Lung (tissue), 11 donors: ENCODE measurements at regions not wholly inside any gene's neighbourhood (a gene's known extent, or its start where the extent isn't known, plus 50 kb on each side); places are given as distances from the start of the nearest gene placed in this dataset.

Experiments used
- ATAC-seq: fragments of 200-7000 bp; cut with Tn5 transposase; one replicate; pipeline ENCODE4 v1.9.1; 2020; ENCODE audit warnings: moderate number of reproducible peaks; ENCODE audit not compliant: insufficient read depth, low FRiP score
- DNase-seq, 3 donors: peaks; one replicate each; pipeline ENCODE4 v3.0.0-alpha.2; 2013 to 2017
- H3K27ac ChIP-seq, 2 donors: one replicate each; pipeline ENCODE4 v1.5.1; 2013; ENCODE audit warnings: mild to moderate bottlenecking in 2 of 2, moderate library complexity in 2 of 2, control low read depth in 1 of 2, inconsistent platforms in 1 of 2, low read depth in 1 of 2, low read length in 1 of 2
- H3K27me3 ChIP-seq, 3 donors: one replicate each; pipeline ENCODE4 v1.5.1; 2013; ENCODE audit warnings: low read length in 2 of 3; ENCODE audit not compliant: control insufficient read depth in 3 of 3, insufficient read depth in 3 of 3
- H3K36me3 ChIP-seq, 4 donors: one replicate each; pipeline ENCODE4 v1.5.1; 2013; ENCODE audit warnings: low read length in 4 of 4, mild to moderate bottlenecking in 1 of 4, moderate library complexity in 1 of 4; ENCODE audit not compliant: control insufficient read depth in 4 of 4, insufficient read depth in 4 of 4
- H3K4me1 ChIP-seq, 5 donors: one replicate each; pipeline ENCODE4 v1.5.1; 2013; ENCODE audit warnings: low read length in 5 of 5, mild to moderate bottlenecking in 2 of 5, moderate library complexity in 1 of 5; ENCODE audit not compliant: control insufficient read depth in 5 of 5, insufficient read depth in 5 of 5
- H3K4me3 ChIP-seq: one replicate; pipeline ENCODE4 v1.5.1; 2013; ENCODE audit warnings: mild to moderate bottlenecking, control low read depth, moderate library complexity
- H3K9ac ChIP-seq, 2 donors: one replicate each; pipeline ENCODE4 v1.5.1; 2013; ENCODE audit warnings: low read length in 2 of 2, control low read depth in 1 of 2; ENCODE audit not compliant: insufficient read depth in 1 of 2
- H3K9me3 ChIP-seq, 4 donors: one replicate each; pipeline ENCODE4 v1.5.1; 2013; ENCODE audit warnings: low read length in 3 of 4, mild to moderate bottlenecking in 1 of 4, moderate library complexity in 1 of 4; ENCODE audit not compliant: control insufficient read depth in 4 of 4, insufficient read depth in 3 of 4
- WGBS, 2 donors: extraction: QIAGEN DNeasy Blood & Tissue Kit; methylation state at CpG; one replicate each; pipeline ENCODE4 v1.1.7; 2013; 5-methylcytosine and 5-hydroxymethylcytosine counted together
- TF ChIP-seq, protein P1 (sequence below): IDR thresholded peaks from 2 replicates; pipeline ENCODE4 v1.5.1; 2012; ENCODE audit warnings: mild to moderate bottlenecking; ENCODE audit errors: control extremely low read depth, extremely low read depth
- donor health status: control.
- donor health status: control.
- donor health status: Bipolar disorder and iron deficiency.
- donor health status: healthy.
- donor health status: DM: yes; HTN: yes; CAD: no.

- Histone ChIP-seq H3K27me3 (no peaks in the 10 kb centered on the region), H3K4me3 (no peak overlapping the region), H3K4me1 (peaks cover 0 to 8% (median 0%) of the 10 kb centered on the region in 5 donors), H3K9ac (no peak overlapping the region), H3K9me3 (no peaks in the 10 kb centered on the region), H3K36me3 (no peaks in the 10 kb centered on the region), H3K27ac (no peak overlapping the region)
- TF ChIP-seq, protein P1, sequence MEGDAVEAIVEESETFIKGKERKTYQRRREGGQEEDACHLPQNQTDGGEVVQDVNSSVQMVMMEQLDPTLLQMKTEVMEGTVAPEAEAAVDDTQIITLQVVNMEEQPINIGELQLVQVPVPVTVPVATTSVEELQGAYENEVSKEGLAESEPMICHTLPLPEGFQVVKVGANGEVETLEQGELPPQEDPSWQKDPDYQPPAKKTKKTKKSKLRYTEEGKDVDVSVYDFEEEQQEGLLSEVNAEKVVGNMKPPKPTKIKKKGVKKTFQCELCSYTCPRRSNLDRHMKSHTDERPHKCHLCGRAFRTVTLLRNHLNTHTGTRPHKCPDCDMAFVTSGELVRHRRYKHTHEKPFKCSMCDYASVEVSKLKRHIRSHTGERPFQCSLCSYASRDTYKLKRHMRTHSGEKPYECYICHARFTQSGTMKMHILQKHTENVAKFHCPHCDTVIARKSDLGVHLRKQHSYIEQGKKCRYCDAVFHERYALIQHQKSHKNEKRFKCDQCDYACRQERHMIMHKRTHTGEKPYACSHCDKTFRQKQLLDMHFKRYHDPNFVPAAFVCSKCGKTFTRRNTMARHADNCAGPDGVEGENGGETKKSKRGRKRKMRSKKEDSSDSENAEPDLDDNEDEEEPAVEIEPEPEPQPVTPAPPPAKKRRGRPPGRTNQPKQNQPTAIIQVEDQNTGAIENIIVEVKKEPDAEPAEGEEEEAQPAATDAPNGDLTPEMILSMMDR: no peak
- ATAC-seq (no peak), DNase-seq (no peak)
- 81 to 83% methylated on average over 7 of the region's 7 CpGs for WGBS, 2 donors
Measured at GRCh38 chr17:13996276-13996675, 73.0 kb upstream of the COX10 start.

DNA sequence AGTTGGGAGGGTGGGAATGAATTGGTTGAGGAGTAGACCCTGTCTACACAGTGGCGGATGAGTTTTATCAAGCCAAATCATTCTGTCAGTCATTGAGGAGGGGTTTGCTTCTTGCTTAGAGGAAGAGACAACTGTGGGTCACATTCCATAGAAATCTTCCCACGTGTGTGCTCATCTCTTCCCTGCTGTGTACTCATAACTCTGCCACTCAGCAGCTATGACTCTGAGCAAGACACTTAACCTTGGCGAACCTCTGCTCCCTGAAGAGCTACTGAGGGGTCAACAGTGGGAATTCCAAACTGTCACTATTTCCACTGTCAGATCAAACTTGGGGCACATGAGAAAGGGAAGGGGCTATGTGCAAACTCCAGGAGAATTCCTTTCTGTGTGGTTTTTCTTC is 72.6 kb upstream of the COX10 start:
- ATAC-seq (no peak), DNase-seq (no peak)
- 78 to 92% methylated on average over 3 of the region's 3 CpGs for WGBS, 2 donors
- Histone ChIP-seq H3K4me1 (peaks cover 0 to 8% (median 0%) of the 10 kb centered on the region in 5 donors), H3K9ac (no peak overlapping the region), H3K4me3 (no peak overlapping the region), H3K27me3 (no peaks in the 10 kb centered on the region), H3K9me3 (no peaks in the 10 kb centered on the region), H3K27ac (no peak overlapping the region), H3K36me3 (no peaks in the 10 kb centered on the region)
- TF ChIP-seq, protein P1: no peak

DNA sequence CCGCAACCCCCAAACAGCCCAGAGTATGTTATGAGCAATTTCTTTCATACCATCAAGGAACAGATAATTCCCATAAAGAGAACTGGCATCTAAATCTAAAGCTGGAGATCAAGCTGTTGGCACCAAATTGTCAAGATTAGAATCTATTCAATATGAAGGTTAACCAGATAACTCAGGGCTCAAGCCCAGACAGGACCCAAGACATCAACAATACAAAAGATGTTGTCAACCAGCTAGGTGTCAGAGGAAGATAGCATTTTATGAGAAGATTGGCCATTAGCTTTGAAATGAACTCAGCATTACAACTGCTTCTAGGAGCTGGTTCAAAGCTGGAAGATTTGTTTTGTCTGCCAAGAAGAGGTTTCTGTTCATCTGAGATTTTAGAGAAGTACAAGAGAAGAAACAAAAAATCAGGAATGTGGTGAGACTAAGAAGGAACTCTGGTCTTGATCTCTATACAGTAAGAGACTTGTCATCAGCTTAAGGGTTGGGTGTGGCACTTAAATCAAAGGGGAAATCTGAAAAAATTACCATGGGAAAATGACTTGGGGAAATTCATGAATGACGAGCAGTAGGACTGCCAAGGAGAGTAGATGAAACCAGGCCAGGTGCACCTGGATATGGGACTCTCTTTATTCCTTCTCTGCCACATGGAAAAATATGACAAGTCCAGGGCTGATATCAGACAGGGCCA is 64.2 kb upstream of the COX10 start:
- 86 to 89% methylated on average over 2 of the region's 2 CpGs for WGBS, 2 donors
- TF ChIP-seq, protein P1: no peak

More for the DNA sequence above, 64.2 kb upstream of the COX10 start:
- Histone ChIP-seq H3K27ac (no peak overlapping the region), H3K36me3 (no peaks in the 10 kb centered on the region), H3K9me3 (no peaks in the 10 kb centered on the region), H3K4me1 (no peaks in the 10 kb centered on the region), H3K9ac (no peak overlapping the region), H3K4me3 (no peak overlapping the region), H3K27me3 (no peaks in the 10 kb centered on the region)
- DNase-seq (no peak), ATAC-seq (no peak)
